ENCODE measurements at regions not wholly inside any gene's neighbourhood (a gene's known extent, or its start where the extent isn't known, plus 50 kb on each side); places are given as distances from the start of the nearest gene placed in this dataset.

DNA sequence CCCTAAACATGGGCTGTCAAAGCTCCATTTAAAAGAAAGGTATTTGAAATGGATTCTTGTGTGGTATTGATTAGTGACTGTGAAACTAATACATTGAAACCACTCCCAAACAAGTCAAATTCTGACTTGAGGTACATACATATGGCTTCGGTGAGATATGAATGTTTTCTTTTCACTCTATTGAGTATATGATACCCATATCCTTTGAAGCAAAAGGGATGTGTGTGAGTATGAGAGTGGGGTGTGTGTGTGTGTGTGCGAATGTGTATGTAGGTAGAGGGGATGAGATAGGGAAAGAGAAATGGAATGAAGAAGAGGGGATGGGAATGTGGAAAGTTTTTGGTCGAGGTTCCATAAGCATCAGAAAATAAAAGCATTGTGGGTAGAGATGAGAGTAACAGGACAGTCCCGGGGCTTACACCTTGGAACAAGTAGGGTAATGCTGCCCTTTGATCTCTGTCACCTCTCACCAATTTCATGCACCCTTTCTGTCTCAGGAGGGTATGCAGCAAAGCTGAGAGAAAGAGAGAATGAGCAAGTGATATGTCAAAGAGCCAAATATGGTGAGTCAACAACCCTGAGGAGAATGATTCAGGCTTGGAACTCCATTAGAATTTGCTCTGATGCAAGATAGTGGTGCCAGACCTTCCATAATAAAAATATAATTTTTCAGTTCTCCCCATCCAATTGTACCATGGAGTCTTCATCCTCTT lies 64.0 kb upstream of the ZEB2 start:
- intact Hi-C loops (cut with DNase I; ENCODE audit: low total_unique reads), result no loop called here
- Histone ChIP-seq H3K9me3 (no peaks in the 10 kb centered on the region), H3K4me3 (no peak overlapping the region), H3K27me3 (no peaks in the 10 kb centered on the region), H3K27ac (no peak overlapping the region), H3K4me1 (no peaks in the 10 kb centered on the region), H3K36me3 (ENCODE audit: low read depth, missing control alignments) (no peaks in the 10 kb centered on the region)
- no peak for TF ChIP-seq POLR2A (IDR thresholded peaks at IDR 0.05)
- WGBS, 2 donors, result 92 to 94% methylated on average over 4 of the region's 4 CpGs
- DNase-seq, result no peak

- WGBS, 2 donors, result 60 to 65% methylated on average over 6 of the region's 6 CpGs
- Histone ChIP-seq H3K4me1 (no peaks in the 10 kb centered on the region), H3K9me3 (no peaks in the 10 kb centered on the region), H3K4me3 (no peak overlapping the region), H3K27ac (no peak overlapping the region), H3K36me3 (ENCODE audit: low read depth, missing control alignments) (no peaks in the 10 kb centered on the region), H3K27me3 (no peaks in the 10 kb centered on the region)
- intact Hi-C loops (cut with DNase I; ENCODE audit: low total_unique reads), result no loop called here
- no peak for DNase-seq
- TF ChIP-seq POLR2A (IDR thresholded peaks at IDR 0.05), result no peak
- TF ChIP-seq CTCF (IDR thresholded peaks at IDR 0.05), result no peak
Measured at GRCh38 chr2:144583381-144583729, 63.4 kb upstream of the ZEB2 start.

- Histone ChIP-seq H3K27me3 (no peaks in the 10 kb centered on the region), H3K9me3 (no peaks in the 10 kb centered on the region), H3K4me1 (no peaks in the 10 kb centered on the region), H3K36me3 (ENCODE audit: low read depth, missing control alignments) (no peaks in the 10 kb centered on the region), H3K27ac (no peak overlapping the region), H3K4me3 (no peak overlapping the region)
- intact Hi-C loops (cut with DNase I; ENCODE audit: low total_unique reads), result no loop called here
- 70 to 71% methylated on average over 12 of the region's 12 CpGs for WGBS, 2 donors
- TF ChIP-seq POLR2A (IDR thresholded peaks at IDR 0.05) (no peak), CTCF (IDR thresholded peaks at IDR 0.05) (no peak)
- no peak for DNase-seq
Measured at GRCh38 chr2:144582651-144583380, 62.9 kb upstream of the ZEB2 start.

GRCh38 chr2:144580521-144581161 lies 60.7 kb upstream of the ZEB2 start:
- 83 to 87% methylated on average over 4 of the region's 4 CpGs for WGBS, 2 donors

More at GRCh38 chr2:144580521-144581161, 60.7 kb upstream of the ZEB2 start:
- no peaks in the 10 kb centered on the region for H3K36me3 ChIP-seq (ENCODE audit: low read depth, missing control alignments)
- intact Hi-C loops (cut with DNase I; ENCODE audit: low total_unique reads), result no loop called here
- no peak for TF ChIP-seq CTCF (IDR thresholded peaks at IDR 0.05)
- TF ChIP-seq POLR2A (IDR thresholded peaks at IDR 0.05), result no peak
- H3K4me1 ChIP-seq, result no peaks in the 10 kb centered on the region
- no peaks in the 10 kb centered on the region for H3K9me3 ChIP-seq
- no peaks in the 10 kb centered on the region for H3K27me3 ChIP-seq
- no peak overlapping the region for H3K4me3 ChIP-seq
- no peak overlapping the region for H3K27ac ChIP-seq
- DNase-seq, result no peak

All from testis (tissue), 2 donors.